Ovary (tissue), 7 donors: ENCODE measurements at regions not wholly inside any gene's neighbourhood (a gene's known extent, or its start where the extent isn't known, plus 50 kb on each side); places are given as distances from the start of the nearest gene placed in this dataset.
A peak's percentile ranks its signal among the peaks of the same experiment; 100 is the strongest.

Source experiments
- DNase-seq, 5 donors: peaks; one replicate each; pipeline ENCODE4 v3.0.0-alpha.2; 2019 to 2020
- H3K27ac ChIP-seq, 2 donors: fragments of 200-600 bp; one replicate each; pipeline versions ENCODE4 v1.5.1 to v1.8.0; 2019 to 2022
- H3K27me3 ChIP-seq: fragments of 200-600 bp; one replicate; pipeline ENCODE4 v1.8.0; 2022
- H3K36me3 ChIP-seq: fragments of 200-600 bp; sonication (generic); one replicate; pipeline ENCODE4 v1.5.1; 2019
- H3K4me1 ChIP-seq: one replicate; pipeline ENCODE4 v1.8.1; 2013; ENCODE audit warnings: mild to moderate bottlenecking, moderate library complexity; ENCODE audit not compliant: insufficient read depth
- H3K4me3 ChIP-seq: fragments of 200-600 bp; sonication (generic); one replicate; pipeline ENCODE4 v1.5.1; 2017
- H3K9me3 ChIP-seq, 2 donors: fragments of 200-600 bp in 1 of 2; sonication (generic) in 1 of 2; one replicate each; pipeline versions ENCODE4 v1.5.1 to v1.8.1; 2013 to 2019; ENCODE audit warnings: mild to moderate bottlenecking in 1 of 2, moderate library complexity in 1 of 2
- EP300 ChIP-seq: sonication (generic); formaldehyde crosslinking; IDR thresholded peaks from one replicate; pipeline ENCODE4 v1.6.1; 2017; ENCODE audit warnings: antibody characterized with exemption
- POLR2A ChIP-seq: fragments of 450-650 bp; IDR thresholded peaks from one replicate; pipeline ENCODE4 v1.6.1; 2017; ENCODE audit warnings: antibody characterized with exemption, mild to moderate bottlenecking, moderate library complexity
- WGBS, 3 donors: extraction: QIAGEN DNeasy Blood & Tissue Kit in 1 of 3; methylation state at CpG; one replicate each; pipeline versions ENCODE4 v1.1.5 to v1.1.7; 2013 to 2017; 5-methylcytosine and 5-hydroxymethylcytosine counted together
- intact Hi-C, 4 donors: fragments of 100-400 bp; cut with DNase I; formaldehyde crosslinking; loops; one replicate each; pipeline versions ENCODE4 v1.11.0 to v1.15.1; 2022 to 2023
- TF ChIP-seq, protein P1 (sequence below), 3 donors: fragments of 450-650 bp in 2 of 3; fragments of 200-600 bp in 1 of 3; IDR thresholded peaks; one replicate each; pipeline versions ENCODE4 v1.5.1 to v1.8.0; 2016 to 2022; ENCODE audit warnings: antibody characterized with exemption in 3 of 3, mild to moderate bottlenecking in 1 of 3
- donor health status: DM: no; HTN: no; CAD: no; lungs with moderate emphysema.
- donor health status: DM: no; HTN: no; CAD: no.
- donor health status: Bipolar disorder and iron deficiency.
- donor health status: DM: no; HTN: no; CAD: no.
- donor health status: DM: yes; HTN: yes; CAD: no.

DNA sequence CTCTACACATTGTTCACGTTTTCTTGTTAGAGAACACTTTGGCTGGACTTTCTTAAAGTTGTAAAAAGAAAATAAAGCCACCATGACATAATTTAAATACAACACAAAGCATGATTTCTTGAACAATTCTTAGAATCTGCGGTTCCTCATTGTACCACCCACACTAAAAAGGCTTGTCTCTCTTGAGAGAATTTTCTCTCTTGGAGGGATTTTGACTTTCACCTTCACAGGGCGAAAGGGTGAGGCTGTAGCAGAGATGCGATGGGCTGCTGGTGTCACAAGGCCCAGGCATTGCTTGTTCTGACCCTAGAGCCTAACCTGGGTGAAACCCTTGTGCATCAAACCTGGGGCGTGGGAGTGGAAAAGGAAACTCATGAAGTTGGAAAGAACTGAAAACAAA, 122.7 kb upstream of the RIPOR2 start:
- intact Hi-C loops, result no loop called here
- 87 to 92% (median 88%) methylated on average over 5 of the region's 5 CpGs for WGBS, 3 donors

DNA sequence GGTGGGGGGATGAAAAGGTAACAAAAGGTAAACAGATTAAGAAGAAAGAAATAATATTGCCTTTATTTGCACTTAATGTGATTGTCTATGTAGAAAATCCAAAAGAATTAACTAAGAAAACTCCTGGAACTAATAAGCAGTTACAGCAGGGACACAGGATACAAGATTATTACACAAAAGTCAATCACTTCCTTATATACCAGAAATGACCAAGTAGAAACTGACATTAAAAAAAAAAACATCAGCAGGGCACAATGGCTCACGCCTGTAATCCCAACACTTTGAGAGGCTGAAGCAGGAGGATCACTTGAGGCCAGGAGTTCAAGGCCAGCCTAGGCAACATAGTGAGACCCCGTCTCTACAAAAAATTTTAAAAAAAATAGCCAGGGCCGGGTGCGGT, 123.2 kb upstream of the RIPOR2 start:
- Histone ChIP-seq H3K9me3 (no peaks in the 10 kb centered on the region), H3K27ac (no peak overlapping the region), H3K27me3 (no peaks in the 10 kb centered on the region), H3K36me3 (no peaks in the 10 kb centered on the region), H3K4me1 (peaks cover 7% of the 10 kb centered on the region), H3K4me3 (no peak overlapping the region)
- intact Hi-C loops, result no loop called here
- 88 to 97% (median 93%) methylated on average over 4 of the region's 4 CpGs for WGBS, 3 donors
- no peak for TF ChIP-seq EP300
- no peak for TF ChIP-seq POLR2A
- TF ChIP-seq, protein P1, sequence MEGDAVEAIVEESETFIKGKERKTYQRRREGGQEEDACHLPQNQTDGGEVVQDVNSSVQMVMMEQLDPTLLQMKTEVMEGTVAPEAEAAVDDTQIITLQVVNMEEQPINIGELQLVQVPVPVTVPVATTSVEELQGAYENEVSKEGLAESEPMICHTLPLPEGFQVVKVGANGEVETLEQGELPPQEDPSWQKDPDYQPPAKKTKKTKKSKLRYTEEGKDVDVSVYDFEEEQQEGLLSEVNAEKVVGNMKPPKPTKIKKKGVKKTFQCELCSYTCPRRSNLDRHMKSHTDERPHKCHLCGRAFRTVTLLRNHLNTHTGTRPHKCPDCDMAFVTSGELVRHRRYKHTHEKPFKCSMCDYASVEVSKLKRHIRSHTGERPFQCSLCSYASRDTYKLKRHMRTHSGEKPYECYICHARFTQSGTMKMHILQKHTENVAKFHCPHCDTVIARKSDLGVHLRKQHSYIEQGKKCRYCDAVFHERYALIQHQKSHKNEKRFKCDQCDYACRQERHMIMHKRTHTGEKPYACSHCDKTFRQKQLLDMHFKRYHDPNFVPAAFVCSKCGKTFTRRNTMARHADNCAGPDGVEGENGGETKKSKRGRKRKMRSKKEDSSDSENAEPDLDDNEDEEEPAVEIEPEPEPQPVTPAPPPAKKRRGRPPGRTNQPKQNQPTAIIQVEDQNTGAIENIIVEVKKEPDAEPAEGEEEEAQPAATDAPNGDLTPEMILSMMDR (IDR thresholded peaks at IDR 0.05), result no peak
- no peak for DNase-seq

More for the DNA sequence above, 122.7 kb upstream of the RIPOR2 start:
- no peaks in the 10 kb centered on the region for H3K36me3 ChIP-seq
- H3K9me3 ChIP-seq, result no peaks in the 10 kb centered on the region
- H3K4me3 ChIP-seq, result no peak overlapping the region
- H3K27ac ChIP-seq, result no peak overlapping the region
- TF ChIP-seq EP300, result no peak
- TF ChIP-seq, protein P1 (IDR thresholded peaks at IDR 0.05), result no peak
- DNase-seq, result no peak
- peaks cover 7% of the 10 kb centered on the region for H3K4me1 ChIP-seq
- no peaks in the 10 kb centered on the region for H3K27me3 ChIP-seq

DNA sequence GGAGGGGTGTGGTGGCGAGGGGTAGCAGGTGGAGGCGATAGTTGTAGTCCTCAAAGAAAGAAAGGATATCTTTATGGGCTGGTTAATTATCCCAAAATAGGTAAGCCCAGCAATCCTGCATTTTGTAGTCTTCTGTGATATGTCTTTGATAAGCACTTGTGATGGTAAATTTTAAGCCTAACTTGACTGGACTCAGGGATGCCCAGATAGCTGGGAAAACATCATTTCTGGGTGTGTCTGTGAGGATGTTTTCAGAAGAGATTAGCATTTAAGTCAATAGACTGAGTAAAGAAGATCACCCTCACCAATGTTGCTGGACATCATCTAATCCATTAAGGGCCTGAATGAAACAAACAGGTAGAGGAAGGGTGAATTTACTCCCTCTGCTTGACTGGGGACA, 124.8 kb upstream of the RIPOR2 start:
- H3K4me1 ChIP-seq, result peaks cover 7% of the 10 kb centered on the region
- H3K4me3 ChIP-seq, result no peak overlapping the region
- 95 to 100% (median 97%) methylated on average over 2 of the region's 2 CpGs for WGBS, 3 donors
- TF ChIP-seq, protein P1 (IDR thresholded peaks at IDR 0.05), result no peak
- no peak for TF ChIP-seq EP300
- no peak for TF ChIP-seq POLR2A
- H3K9me3 ChIP-seq, result no peaks in the 10 kb centered on the region
- no peaks in the 10 kb centered on the region for H3K27me3 ChIP-seq
- DNase-seq, result no peak
- intact Hi-C loops, result no loop called here
- no peak overlapping the region for H3K27ac ChIP-seq
- no peaks in the 10 kb centered on the region for H3K36me3 ChIP-seq

DNA sequence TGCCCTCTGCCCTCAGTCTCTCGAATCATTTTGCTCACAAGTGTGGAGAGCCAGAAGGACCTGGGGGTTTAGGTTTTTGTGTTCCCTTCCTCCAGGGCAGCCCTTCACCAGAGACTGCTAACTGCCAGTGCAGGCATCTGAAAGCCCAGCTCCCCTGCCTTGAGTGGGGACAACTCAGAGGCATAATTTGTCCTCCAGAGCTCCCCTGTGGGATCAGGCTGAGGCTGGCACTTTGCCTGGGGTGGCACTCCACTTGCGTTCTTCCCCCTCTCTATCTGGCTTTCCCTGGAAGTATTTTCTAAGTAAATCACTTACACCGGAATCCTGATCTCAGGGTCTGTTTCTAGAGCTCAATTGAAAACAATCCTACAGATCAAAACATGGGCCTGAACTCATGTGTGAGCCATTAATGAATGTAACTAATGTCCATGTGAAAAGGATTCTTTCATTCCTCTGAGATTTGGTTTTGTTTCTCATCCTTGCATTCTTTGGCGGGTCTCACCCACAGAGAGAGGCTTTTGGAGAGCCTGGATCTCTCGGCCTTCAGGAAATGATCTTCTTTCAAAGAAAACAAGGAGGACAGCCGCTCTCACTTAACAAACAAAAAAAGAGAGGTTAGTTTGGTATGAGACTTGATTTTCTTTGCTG, 125.7 kb upstream of the RIPOR2 start:
- TF ChIP-seq, protein P1 (IDR thresholded peaks at IDR 0.05), result no peak
- TF ChIP-seq POLR2A, result no peak
- no peak for TF ChIP-seq EP300
- H3K9me3 ChIP-seq, result no peaks in the 10 kb centered on the region
- 11 to 22% (median 18%) methylated on average over 6 of the region's 6 CpGs for WGBS, 3 donors
- H3K27ac ChIP-seq, result no peak overlapping the region
- no peak overlapping the region for H3K4me3 ChIP-seq
- peaks cover 7% of the 10 kb centered on the region for H3K4me1 ChIP-seq
- no peaks in the 10 kb centered on the region for H3K27me3 ChIP-seq
- intact Hi-C loops, result no loop called here
- DNase-seq, result peak in 3 of 5 donors; percentile 25 to 56 (median 28)
- no peaks in the 10 kb centered on the region for H3K36me3 ChIP-seq
